ENCODE measurements at regions not wholly inside any gene's neighbourhood (a gene's known extent, or its start where the extent isn't known, plus 50 kb on each side); places are given as distances from the start of the nearest gene placed in this dataset.

DNA sequence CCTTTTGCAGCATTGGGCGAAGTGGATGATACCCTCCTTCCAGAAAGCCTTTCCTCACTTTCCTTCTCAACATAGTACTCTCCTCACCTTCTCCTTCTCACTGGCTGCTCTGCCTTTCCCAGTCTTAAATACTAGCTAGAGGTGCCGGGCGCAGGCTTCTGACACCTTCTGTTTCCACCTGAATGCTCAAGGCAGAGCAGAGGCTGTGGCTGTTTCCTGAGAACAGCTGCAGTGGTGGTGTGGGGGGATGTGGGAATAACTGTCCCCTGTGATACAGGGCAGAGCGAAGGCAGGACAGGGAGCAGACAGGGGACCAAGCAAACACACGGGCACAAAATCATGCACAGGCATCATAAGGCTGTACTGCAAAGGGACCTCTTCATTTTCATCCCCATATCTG, 303.1 kb downstream of the SS18 start:
- intact Hi-C loops (cut with DNase I) = no loop called here
- Histone ChIP-seq H3K4me3 (no peak overlapping the region), H3K4me1 (no peaks in the 10 kb centered on the region), H3K27me3 (ENCODE audit: insufficient read depth in 3 of 3, low read length in 2 of 3) (no peaks in the 10 kb centered on the region), H3K27ac (no peak overlapping the region), H3K36me3 (ENCODE audit: insufficient read depth in 1 of 2, low read depth in 1 of 2) (no peaks in the 10 kb centered on the region), H3K9me3 (no peaks in the 10 kb centered on the region)
- DNase-seq (no peak), ATAC-seq (no peak)
- TF ChIP-seq, protein P1, sequence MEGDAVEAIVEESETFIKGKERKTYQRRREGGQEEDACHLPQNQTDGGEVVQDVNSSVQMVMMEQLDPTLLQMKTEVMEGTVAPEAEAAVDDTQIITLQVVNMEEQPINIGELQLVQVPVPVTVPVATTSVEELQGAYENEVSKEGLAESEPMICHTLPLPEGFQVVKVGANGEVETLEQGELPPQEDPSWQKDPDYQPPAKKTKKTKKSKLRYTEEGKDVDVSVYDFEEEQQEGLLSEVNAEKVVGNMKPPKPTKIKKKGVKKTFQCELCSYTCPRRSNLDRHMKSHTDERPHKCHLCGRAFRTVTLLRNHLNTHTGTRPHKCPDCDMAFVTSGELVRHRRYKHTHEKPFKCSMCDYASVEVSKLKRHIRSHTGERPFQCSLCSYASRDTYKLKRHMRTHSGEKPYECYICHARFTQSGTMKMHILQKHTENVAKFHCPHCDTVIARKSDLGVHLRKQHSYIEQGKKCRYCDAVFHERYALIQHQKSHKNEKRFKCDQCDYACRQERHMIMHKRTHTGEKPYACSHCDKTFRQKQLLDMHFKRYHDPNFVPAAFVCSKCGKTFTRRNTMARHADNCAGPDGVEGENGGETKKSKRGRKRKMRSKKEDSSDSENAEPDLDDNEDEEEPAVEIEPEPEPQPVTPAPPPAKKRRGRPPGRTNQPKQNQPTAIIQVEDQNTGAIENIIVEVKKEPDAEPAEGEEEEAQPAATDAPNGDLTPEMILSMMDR (IDR thresholded peaks at IDR 0.05) = no peak
- 91 to 96% (median 92%) methylated on average over 5 of the region's 5 CpGs for WGBS, 3 donors

DNA sequence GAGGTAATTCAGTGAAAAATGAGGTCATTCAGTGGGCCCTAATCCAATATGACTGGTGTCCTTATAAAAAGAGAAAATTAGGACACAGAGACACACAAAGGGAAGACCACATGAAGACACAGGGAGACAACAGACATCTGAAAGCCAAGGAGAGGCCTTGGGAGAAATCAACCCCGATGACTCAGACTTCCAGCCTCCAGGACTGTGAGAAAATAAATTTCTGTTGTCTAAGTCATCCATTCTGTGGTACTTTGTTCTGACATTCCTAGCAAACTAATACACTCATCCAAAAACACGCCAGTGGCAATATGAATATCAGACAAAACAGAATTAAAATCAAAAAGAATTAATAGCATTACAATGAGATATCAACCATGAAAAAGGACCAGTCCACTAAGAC, 303.7 kb downstream of the SS18 start:
- Histone ChIP-seq H3K9me3 (no peaks in the 10 kb centered on the region), H3K36me3 (ENCODE audit: insufficient read depth in 1 of 2, low read depth in 1 of 2) (no peaks in the 10 kb centered on the region), H3K27ac (no peak overlapping the region), H3K27me3 (ENCODE audit: insufficient read depth in 3 of 3, low read length in 2 of 3) (no peaks in the 10 kb centered on the region), H3K4me1 (no peaks in the 10 kb centered on the region), H3K4me3 (no peak overlapping the region)
- no peak for ATAC-seq
- WGBS, 3 donors = 57 to 76% (median 67%) methylated on average over 2 of the region's 2 CpGs
- no peak for DNase-seq
- intact Hi-C loops (cut with DNase I) = no loop called here
- TF ChIP-seq, protein P1 (IDR thresholded peaks at IDR 0.05) = no peak

DNA sequence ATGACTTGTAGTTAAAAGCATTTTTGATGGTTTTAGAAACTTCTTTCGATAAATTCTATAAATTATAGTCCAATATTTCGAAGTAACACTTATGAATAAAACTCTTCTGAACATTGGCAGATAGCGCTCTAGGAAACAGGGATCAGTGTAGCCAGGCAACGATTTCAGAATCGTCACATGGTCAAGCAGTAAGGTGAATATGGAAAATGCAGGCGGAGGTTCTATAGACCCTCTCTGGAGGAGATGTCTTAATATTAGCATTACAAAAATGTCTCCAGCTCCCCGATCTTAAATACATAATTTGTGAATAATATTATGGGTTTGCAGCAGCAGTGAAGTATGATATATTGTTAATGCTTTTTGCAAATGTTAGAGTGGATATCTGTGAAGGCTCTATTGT, 310.3 kb downstream of the SS18 start:
- intact Hi-C loops (cut with DNase I) = loop anchor here in 1 of 2 donors (5.0 kb wide), 1 partner anchor 52 kb away; no protein-coding TSS in a partner anchor
- 85 to 88% (median 86%) methylated on average over 7 of the region's 7 CpGs for WGBS, 3 donors
- ATAC-seq (no peak), DNase-seq (no peak)
- H3K27ac ChIP-seq = no peak overlapping the region
- H3K4me1 ChIP-seq = no peaks in the 10 kb centered on the region
- TF ChIP-seq, protein P1 (IDR thresholded peaks at IDR 0.05) = no peak
- H3K4me3 ChIP-seq = no peak overlapping the region
- no peaks in the 10 kb centered on the region for H3K36me3 ChIP-seq (ENCODE audit: insufficient read depth in 1 of 2, low read depth in 1 of 2)
- H3K9me3 ChIP-seq = no peaks in the 10 kb centered on the region
- H3K27me3 ChIP-seq (ENCODE audit: insufficient read depth in 3 of 3, low read length in 2 of 3) = no peaks in the 10 kb centered on the region

DNA sequence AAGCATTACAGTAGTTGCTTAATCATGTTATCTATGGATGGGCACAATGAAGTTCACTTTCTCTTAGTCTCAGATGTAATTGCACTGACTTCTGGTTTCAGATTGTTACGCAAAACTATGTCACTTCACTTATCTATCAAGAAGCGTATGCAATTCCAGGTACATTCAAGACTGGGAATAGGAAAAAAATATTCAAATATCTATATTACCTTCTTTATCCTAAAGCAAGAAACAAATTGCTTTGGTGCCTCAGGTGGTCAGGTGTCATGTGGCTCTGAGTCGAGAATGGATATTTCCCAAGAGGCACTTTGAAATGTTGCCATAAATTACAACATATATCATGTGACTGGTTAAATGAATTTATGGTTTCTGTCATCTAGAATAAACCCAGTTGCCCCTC, 318.6 kb downstream of the SS18 start:
- Histone ChIP-seq H3K9me3 (no peaks in the 10 kb centered on the region), H3K4me3 (no peak overlapping the region), H3K27me3 (ENCODE audit: insufficient read depth in 3 of 3, low read length in 2 of 3) (no peaks in the 10 kb centered on the region), H3K4me1 (no peaks in the 10 kb centered on the region), H3K27ac (no peak overlapping the region), H3K36me3 (ENCODE audit: insufficient read depth in 1 of 2, low read depth in 1 of 2) (no peaks in the 10 kb centered on the region)
- WGBS, 3 donors = 75 to 84% (median 81%) methylated on average over 3 of the region's 3 CpGs
- DNase-seq (no peak), ATAC-seq (no peak)
- TF ChIP-seq, protein P1 (IDR thresholded peaks at IDR 0.05) = no peak
- intact Hi-C loops (cut with DNase I) = no loop called here

GRCh38 chr18:25764777-25765176, 325.6 kb downstream of the SS18 start:
- no peaks in the 10 kb centered on the region for H3K27me3 ChIP-seq (ENCODE audit: insufficient read depth in 3 of 3, low read length in 2 of 3)
- TF ChIP-seq, protein P1 (IDR thresholded peaks at IDR 0.05) = no peak
- no peak for ATAC-seq
- no peaks in the 10 kb centered on the region for H3K36me3 ChIP-seq (ENCODE audit: insufficient read depth in 1 of 2, low read depth in 1 of 2)
- no peak overlapping the region for H3K4me3 ChIP-seq
- WGBS, 3 donors = 89 to 93% (median 91%) methylated on average over 4 of the region's 4 CpGs
- intact Hi-C loops (cut with DNase I) = no loop called here
- no peaks in the 10 kb centered on the region for H3K4me1 ChIP-seq
- DNase-seq = no peak
- no peak overlapping the region for H3K27ac ChIP-seq
- H3K9me3 ChIP-seq = no peaks in the 10 kb centered on the region
